ENCODE measurements at regions not wholly inside any gene's neighbourhood (a gene's known extent, or its start where the extent isn't known, plus 50 kb on each side); places are given as distances from the start of the nearest gene placed in this dataset.

- intact Hi-C loops (cut with micrococcal nuclease) = no loop called here
- no peak for DNase-seq
- H3K27ac ChIP-seq (ENCODE audit: low read length) = no peak overlapping the region
- Mint-ChIP-seq H3K27me3 (ENCODE audit: low read depth in 2 of 2) (no peaks in the 10 kb centered on the region), H3K9me3 (peaks cover 13 to 20% of the 10 kb centered on the region in 2 donors), H3K36me3 (peaks cover 9% of the 10 kb centered on the region), H3K4me1 (no peaks in the 10 kb centered on the region), H3K27ac (no peak overlapping the region), H3K4me3 (no peak overlapping the region)
- H3K4me1 ChIP-seq (ENCODE audit: control insufficient read depth, insufficient read depth, low read length) = no peaks in the 10 kb centered on the region
- H3K36me3 ChIP-seq (ENCODE audit: control insufficient read depth, insufficient read depth, low read length) = no peaks in the 10 kb centered on the region
- H3K9me3 ChIP-seq (ENCODE audit: control insufficient read depth, insufficient read depth, low read length) = no peaks in the 10 kb centered on the region
- TF ChIP-seq CTCF (IDR thresholded peaks at IDR 0.05) = no peak
- H3K27me3 ChIP-seq (ENCODE audit: control insufficient read depth, insufficient read depth, low read length) = no peaks in the 10 kb centered on the region
- H3K4me3 ChIP-seq (ENCODE audit: low read length) = no peak overlapping the region
- ATAC-seq = no peak
Observed at GRCh38 chr18:66668706-66669105, 64.8 kb upstream of the CDH19 start.

GRCh38 chr18:66662632-66663031, 58.7 kb upstream of the CDH19 start:
- intact Hi-C loops (cut with micrococcal nuclease) = no loop called here
- Histone ChIP-seq H3K9me3 (ENCODE audit: control insufficient read depth, insufficient read depth, low read length) (no peaks in the 10 kb centered on the region), H3K27me3 (ENCODE audit: control insufficient read depth, insufficient read depth, low read length) (no peaks in the 10 kb centered on the region), H3K27ac (ENCODE audit: low read length) (no peak overlapping the region), H3K4me1 (ENCODE audit: control insufficient read depth, insufficient read depth, low read length) (no peaks in the 10 kb centered on the region), H3K36me3 (ENCODE audit: control insufficient read depth, insufficient read depth, low read length) (no peaks in the 10 kb centered on the region), H3K4me3 (ENCODE audit: low read length) (no peak overlapping the region)
- Mint-ChIP-seq H3K27ac (no peak overlapping the region), H3K4me1 (no peaks in the 10 kb centered on the region), H3K27me3 (ENCODE audit: low read depth in 2 of 2) (no peaks in the 10 kb centered on the region), H3K4me3 (no peak overlapping the region), H3K9me3 (peaks cover 15 to 17% of the 10 kb centered on the region in 2 donors), H3K36me3 (peaks cover 7% of the 10 kb centered on the region)
- TF ChIP-seq CTCF (IDR thresholded peaks at IDR 0.05) = no peak
- DNase-seq = no peak
- no CpG with 5 or more reads among the region's 4 CpGs for WGBS (ENCODE audit: insufficient coverage)
- ATAC-seq = no peak

- Mint-ChIP-seq H3K4me1 (no peaks in the 10 kb centered on the region), H3K27me3 (ENCODE audit: low read depth in 2 of 2) (no peaks in the 10 kb centered on the region), H3K27ac (no peak overlapping the region), H3K36me3 (no peaks in the 10 kb centered on the region), H3K4me3 (no peak overlapping the region), H3K9me3 (peaks cover 7 to 20% of the 10 kb centered on the region in 2 donors)
- Histone ChIP-seq H3K4me1 (ENCODE audit: control insufficient read depth, insufficient read depth, low read length) (no peaks in the 10 kb centered on the region), H3K36me3 (ENCODE audit: control insufficient read depth, insufficient read depth, low read length) (no peaks in the 10 kb centered on the region), H3K27ac (ENCODE audit: low read length) (no peak overlapping the region), H3K27me3 (ENCODE audit: control insufficient read depth, insufficient read depth, low read length) (no peaks in the 10 kb centered on the region), H3K9me3 (ENCODE audit: control insufficient read depth, insufficient read depth, low read length) (peaks cover 6% of the 10 kb centered on the region), H3K4me3 (ENCODE audit: low read length) (no peak overlapping the region)
- intact Hi-C loops (cut with micrococcal nuclease) = no loop called here
- ATAC-seq (no peak), DNase-seq (no peak)
- TF ChIP-seq CTCF (IDR thresholded peaks at IDR 0.05) = no peak
Observed at GRCh38 chr18:66655407-66655806, 51.5 kb upstream of the CDH19 start.

Measured in natural killer cell (primary cell).